ENCODE measurements at regions not wholly inside any gene's neighbourhood (a gene's known extent, or its start where the extent isn't known, plus 50 kb on each side); places are given as distances from the start of the nearest gene placed in this dataset.

- no peak for TF ChIP-seq CTCF (IDR thresholded peaks at IDR 0.05; ENCODE audit: poor library complexity, severe bottlenecking)
- no peak for DNase-seq (ENCODE audit: low spot score)
- no peaks in the 10 kb centered on the region for H3K9me3 ChIP-seq (ENCODE audit: severe bottlenecking)
- no peaks in the 10 kb centered on the region for H3K27me3 ChIP-seq (ENCODE audit: insufficient read depth, poor library complexity, severe bottlenecking)
- H3K27ac ChIP-seq (ENCODE audit: poor library complexity, severe bottlenecking), result no peak overlapping the region
- no peak for ATAC-seq (ENCODE audit: low read depth)
- H3K4me1 ChIP-seq (ENCODE audit: insufficient read depth, poor library complexity, severe bottlenecking), result no peaks in the 10 kb centered on the region
- H3K4me3 ChIP-seq (ENCODE audit: severe bottlenecking), result no peak overlapping the region
- H3K36me3 ChIP-seq (ENCODE audit: low read depth), result no peaks in the 10 kb centered on the region
These were observed 853.9 kb upstream of the EEF2KMT start for GRCh38 chr16:5951486-5951885.

DNA sequence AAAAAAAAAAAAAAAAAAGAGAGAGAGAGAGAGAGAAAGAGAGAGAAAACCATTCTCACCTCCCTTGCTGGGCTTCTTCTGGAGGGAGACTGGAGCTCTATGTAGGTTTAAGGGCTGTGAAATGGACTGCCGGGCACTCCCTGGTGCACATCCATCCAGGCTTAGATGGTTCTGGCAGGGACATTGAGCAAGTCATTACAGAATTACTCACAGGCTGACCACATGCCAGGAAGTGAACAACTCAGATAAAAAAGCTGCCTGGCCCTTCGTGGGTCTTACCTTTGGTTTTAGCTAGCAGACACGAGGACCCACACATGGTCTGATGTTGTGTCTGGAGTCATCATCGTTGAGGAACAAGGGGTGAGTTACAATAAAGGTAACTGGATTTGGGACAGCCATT is 847.4 kb upstream of the EEF2KMT start:
- ATAC-seq (ENCODE audit: low read depth) (peak; percentile 48; the same call in 2 of the 3 replicates), DNase-seq (ENCODE audit: low spot score) (no peak)
- no peaks in the 10 kb centered on the region for H3K27me3 ChIP-seq (ENCODE audit: insufficient read depth, poor library complexity, severe bottlenecking)
- no peak overlapping the region for H3K27ac ChIP-seq (ENCODE audit: poor library complexity, severe bottlenecking)
- no peak overlapping the region for H3K4me3 ChIP-seq (ENCODE audit: severe bottlenecking)
- no peaks in the 10 kb centered on the region for H3K4me1 ChIP-seq (ENCODE audit: insufficient read depth, poor library complexity, severe bottlenecking)
- no peak for TF ChIP-seq CTCF (IDR thresholded peaks at IDR 0.05; ENCODE audit: poor library complexity, severe bottlenecking)
- H3K9me3 ChIP-seq (ENCODE audit: severe bottlenecking), result no peaks in the 10 kb centered on the region
- H3K36me3 ChIP-seq (ENCODE audit: low read depth), result no peaks in the 10 kb centered on the region

DNA sequence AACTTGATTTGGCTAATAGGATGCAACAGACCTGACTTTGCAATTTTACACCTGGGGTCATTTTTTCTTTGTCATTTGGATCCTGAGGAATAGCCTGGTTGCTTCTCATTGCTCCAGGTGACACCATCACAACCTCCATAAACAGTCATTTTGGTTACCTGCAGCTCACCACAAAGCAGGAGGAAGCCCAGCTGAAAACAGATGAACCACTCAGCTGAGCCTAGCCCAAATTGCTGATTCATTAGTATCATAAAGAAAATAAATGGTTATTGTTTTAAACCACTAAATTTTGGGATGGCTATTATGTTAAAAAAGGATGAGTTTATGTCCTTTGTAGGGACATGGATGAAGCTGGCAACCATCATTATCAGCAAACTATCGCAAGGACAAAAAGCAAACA is 841.0 kb upstream of the EEF2KMT start:
- no peaks in the 10 kb centered on the region for H3K9me3 ChIP-seq (ENCODE audit: severe bottlenecking)
- ATAC-seq (ENCODE audit: low read depth), result no peak
- H3K4me3 ChIP-seq (ENCODE audit: severe bottlenecking), result no peak overlapping the region
- no peak overlapping the region for H3K27ac ChIP-seq (ENCODE audit: poor library complexity, severe bottlenecking)
- no peak for TF ChIP-seq CTCF (IDR thresholded peaks at IDR 0.05; ENCODE audit: poor library complexity, severe bottlenecking)
- H3K27me3 ChIP-seq (ENCODE audit: insufficient read depth, poor library complexity, severe bottlenecking), result no peaks in the 10 kb centered on the region
- no peaks in the 10 kb centered on the region for H3K36me3 ChIP-seq (ENCODE audit: low read depth)
- H3K4me1 ChIP-seq (ENCODE audit: insufficient read depth, poor library complexity, severe bottlenecking), result no peaks in the 10 kb centered on the region
- DNase-seq (ENCODE audit: low spot score), result no peak

- TF ChIP-seq CTCF (IDR thresholded peaks at IDR 0.05; ENCODE audit: poor library complexity, severe bottlenecking), result no peak
- no peak for DNase-seq (ENCODE audit: low spot score)
- Histone ChIP-seq H3K4me3 (ENCODE audit: severe bottlenecking) (no peak overlapping the region), H3K36me3 (ENCODE audit: low read depth) (no peaks in the 10 kb centered on the region), H3K27ac (ENCODE audit: poor library complexity, severe bottlenecking) (no peak overlapping the region), H3K27me3 (ENCODE audit: insufficient read depth, poor library complexity, severe bottlenecking) (no peaks in the 10 kb centered on the region), H3K9me3 (ENCODE audit: severe bottlenecking) (no peaks in the 10 kb centered on the region), H3K4me1 (ENCODE audit: insufficient read depth, poor library complexity, severe bottlenecking) (no peaks in the 10 kb centered on the region)
- no peak for ATAC-seq (ENCODE audit: low read depth)
These were observed 835.3 kb upstream of the EEF2KMT start for GRCh38 chr16:5932906-5933305.

- no peaks in the 10 kb centered on the region for H3K4me1 ChIP-seq (ENCODE audit: insufficient read depth, poor library complexity, severe bottlenecking)
- DNase-seq (ENCODE audit: low spot score) (no peak), ATAC-seq (ENCODE audit: low read depth) (no peak)
- H3K4me3 ChIP-seq (ENCODE audit: severe bottlenecking), result no peak overlapping the region
- peaks cover 2% of the 10 kb centered on the region for H3K27me3 ChIP-seq (ENCODE audit: insufficient read depth, poor library complexity, severe bottlenecking)
- no peaks in the 10 kb centered on the region for H3K36me3 ChIP-seq (ENCODE audit: low read depth)
- TF ChIP-seq CTCF (IDR thresholded peaks at IDR 0.05; ENCODE audit: poor library complexity, severe bottlenecking), result no peak
- H3K27ac ChIP-seq (ENCODE audit: poor library complexity, severe bottlenecking), result no peak overlapping the region
- H3K9me3 ChIP-seq (ENCODE audit: severe bottlenecking), result no peaks in the 10 kb centered on the region
These were observed 831.0 kb upstream of the EEF2KMT start for GRCh38 chr16:5928476-5929065.
